Epithelial cell of prostate (primary cell): ENCODE measurements at regions not wholly inside any gene's neighbourhood (a gene's known extent, or its start where the extent isn't known, plus 50 kb on each side); places are given as distances from the start of the nearest gene placed in this dataset.
A peak's percentile ranks its signal among the peaks of the same experiment; 100 is the strongest.

ENCODE experiments used
- DNase-seq: peaks from one replicate; pipeline ENCODE4 v3.0.0-alpha.2; 2011; ENCODE audit warnings: low read depth, low spot score
- H3K27ac ChIP-seq: fragments of 450-650 bp; 2 replicates; pipeline ENCODE4 v1.5.1; 2017; ENCODE audit warnings: mild to moderate bottlenecking

DNA sequence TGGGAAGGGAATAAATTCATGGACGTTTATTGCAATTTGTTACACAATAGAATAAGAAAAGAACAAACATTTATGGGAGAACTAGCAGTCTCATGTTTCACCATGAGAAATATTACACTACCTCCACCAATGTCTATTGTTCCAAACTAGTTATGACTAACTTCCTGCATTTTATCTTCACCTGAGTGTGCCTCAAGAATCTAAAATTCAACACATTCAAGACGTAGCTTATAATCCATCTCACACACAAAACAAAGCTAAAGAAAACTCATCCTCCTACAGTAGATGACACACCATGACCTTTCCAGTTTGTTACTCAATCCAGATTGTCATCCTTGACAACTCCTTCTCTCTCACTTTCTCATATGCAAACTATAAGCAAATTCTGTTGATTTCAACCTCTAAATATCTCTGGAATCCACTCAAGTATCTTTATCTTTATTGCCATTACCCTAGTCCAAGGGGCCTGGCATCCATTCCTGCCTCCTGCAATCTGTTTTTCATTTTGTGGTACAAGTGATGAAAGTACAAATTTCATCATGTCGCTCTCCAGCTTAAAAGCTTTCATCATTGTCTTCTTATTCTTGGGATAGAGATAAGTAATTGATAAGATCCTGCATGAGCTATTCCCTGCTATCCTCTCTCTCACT lies 229.9 kb downstream of the NR2F2 start:
- no peak for DNase-seq
- no peak overlapping the region for H3K27ac ChIP-seq

DNA sequence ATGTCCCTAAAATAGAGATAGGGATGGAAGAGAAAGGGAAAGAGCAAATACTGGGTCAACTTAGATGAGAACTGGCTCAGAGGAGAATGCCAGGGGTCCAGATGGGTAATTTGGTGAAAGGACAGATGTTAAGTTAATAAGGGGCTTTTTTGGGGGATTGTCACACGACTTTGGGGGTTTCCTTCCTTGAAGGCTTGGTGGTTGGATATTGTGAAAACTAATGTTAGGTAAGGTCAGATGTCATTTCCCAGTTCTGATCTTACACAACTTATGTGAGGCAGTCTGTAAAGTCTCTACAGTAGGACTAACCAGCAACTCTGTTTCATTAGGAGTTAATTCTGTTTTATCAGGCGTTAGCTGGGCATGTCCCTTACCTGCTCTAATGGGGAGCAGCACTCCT lies 231.1 kb downstream of the NR2F2 start:
- no peak overlapping the region for H3K27ac ChIP-seq
- DNase-seq = no peak

DNA sequence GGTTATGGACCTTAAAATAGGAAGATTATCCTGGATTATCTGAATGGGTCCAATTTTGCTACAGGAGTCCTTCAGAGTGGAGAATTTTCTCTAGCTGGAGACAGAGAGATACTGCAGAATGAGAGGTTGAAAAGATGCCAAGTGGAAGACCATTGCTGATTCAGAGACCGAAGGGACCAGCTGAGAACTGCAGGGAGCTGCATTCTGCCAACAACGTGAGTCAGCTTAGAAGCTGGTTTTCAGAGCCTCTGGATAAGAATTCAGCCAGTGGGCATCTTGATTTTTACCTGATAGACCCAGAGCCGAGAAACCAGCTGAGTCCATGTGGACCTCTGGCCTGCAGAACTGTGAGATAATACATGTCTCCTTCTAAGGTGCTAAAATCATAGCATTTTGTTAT lies 234.0 kb downstream of the NR2F2 start:
- H3K27ac ChIP-seq = no peak overlapping the region
- DNase-seq = no peak

- no peak overlapping the region for H3K27ac ChIP-seq
- peak; percentile 26 for DNase-seq
Measured at GRCh38 chr15:96565266-96565665, 234.8 kb downstream of the NR2F2 start.

- DNase-seq = no peak
- no peak overlapping the region for H3K27ac ChIP-seq
Measured at GRCh38 chr15:96574782-96575181, 244.3 kb downstream of the NR2F2 start.

- no peak for DNase-seq
Measured at GRCh38 chr15:96576596-96576995, 246.1 kb downstream of the NR2F2 start.

DNA sequence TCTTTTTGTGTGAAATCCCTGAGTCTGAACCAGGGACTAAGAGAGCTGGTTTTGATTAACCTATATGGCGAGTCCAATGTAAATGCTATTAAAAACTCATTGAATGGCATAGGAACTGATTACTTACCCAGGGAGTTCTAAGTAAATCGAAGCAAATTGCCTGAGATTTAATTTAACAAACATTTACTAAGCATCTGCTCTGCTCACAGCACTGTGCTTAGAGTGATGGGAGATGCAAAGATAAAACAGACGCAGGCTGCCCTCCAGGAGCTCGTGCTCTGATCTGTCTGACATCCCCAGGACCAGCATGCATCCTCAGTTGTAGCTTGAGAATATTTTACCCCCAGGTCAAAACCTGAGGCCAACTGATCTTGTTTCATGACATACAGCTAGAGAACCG lies 247.9 kb downstream of the NR2F2 start:
- no peak for DNase-seq
- no peak overlapping the region for H3K27ac ChIP-seq

More at GRCh38 chr15:96576596-96576995, 246.1 kb downstream of the NR2F2 start:
- no peak overlapping the region for H3K27ac ChIP-seq

DNA sequence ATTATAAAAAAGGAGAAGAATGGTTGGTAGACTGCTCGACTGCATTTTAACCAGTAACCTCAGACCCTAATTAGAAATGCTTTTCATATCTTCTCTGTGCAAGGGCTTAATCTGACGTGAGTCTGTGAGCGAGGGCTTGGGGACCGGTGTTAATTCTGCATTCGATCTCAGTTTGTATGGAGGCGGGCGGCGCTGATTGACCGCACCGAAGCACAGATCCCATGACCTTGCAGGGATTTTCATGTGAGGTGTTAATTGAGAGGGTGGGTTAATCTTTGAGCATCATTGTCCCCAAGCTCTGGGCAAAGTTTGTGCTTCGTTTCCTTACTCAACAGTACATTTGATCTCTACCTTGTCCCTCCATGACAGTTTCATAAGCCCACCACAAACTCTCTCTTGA lies 250.9 kb downstream of the NR2F2 start:
- H3K27ac ChIP-seq = no peak overlapping the region
- DNase-seq = no peak

GRCh38 chr15:96582473-96582872 lies 252.0 kb downstream of the NR2F2 start:
- H3K27ac ChIP-seq = no peak overlapping the region
- DNase-seq = no peak

DNA sequence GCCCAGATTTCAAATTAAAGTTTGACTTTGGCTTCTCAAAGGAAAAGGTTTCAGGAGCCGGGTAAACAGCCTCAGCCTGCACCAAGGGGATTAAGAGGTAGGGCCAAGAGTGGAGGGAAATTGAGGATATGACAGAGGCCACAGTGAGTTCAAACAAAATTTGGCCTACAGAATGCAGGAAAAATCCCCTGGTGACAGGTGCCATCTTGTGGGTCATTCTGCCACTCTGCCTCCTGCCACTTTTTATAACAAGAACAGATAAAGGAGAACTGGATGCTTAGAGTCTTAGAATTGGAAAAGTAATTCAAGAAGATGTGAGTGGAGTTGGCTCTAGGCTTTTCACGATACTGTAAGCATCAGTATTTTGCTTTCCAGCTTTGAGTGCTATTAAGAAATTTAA lies 253.2 kb downstream of the NR2F2 start:
- H3K27ac ChIP-seq = no peak overlapping the region
- no peak for DNase-seq

GRCh38 chr15:96585484-96586386 lies 255.2 kb downstream of the NR2F2 start:
- no peak for DNase-seq
- no peak overlapping the region for H3K27ac ChIP-seq

- DNase-seq = no peak
- no peak overlapping the region for H3K27ac ChIP-seq
Measured at GRCh38 chr15:96586901-96587300, 256.4 kb downstream of the NR2F2 start.

DNA sequence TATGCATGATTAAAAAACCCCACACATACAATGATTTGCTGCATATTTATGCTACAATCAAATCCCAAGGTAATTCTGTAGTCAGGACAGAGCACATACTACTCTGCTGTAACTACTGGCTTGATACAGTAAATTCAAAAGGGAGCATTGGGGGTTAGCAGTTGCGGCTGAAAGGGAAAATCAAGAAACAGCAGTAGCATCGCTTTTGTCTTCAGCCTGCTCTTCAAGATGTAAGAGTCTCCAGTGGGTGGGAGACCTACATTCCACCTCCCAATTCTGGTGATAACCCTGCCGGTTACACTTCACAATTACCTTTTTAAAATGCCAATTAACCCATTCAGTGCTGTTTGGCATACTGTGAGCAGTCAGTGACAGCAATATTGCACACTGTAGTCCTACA lies 259.4 kb downstream of the NR2F2 start:
- no peak overlapping the region for H3K27ac ChIP-seq
- no peak for DNase-seq

GRCh38 chr15:96593735-96594134 lies 263.2 kb downstream of the NR2F2 start:
- no peak overlapping the region for H3K27ac ChIP-seq
- DNase-seq = no peak

DNA sequence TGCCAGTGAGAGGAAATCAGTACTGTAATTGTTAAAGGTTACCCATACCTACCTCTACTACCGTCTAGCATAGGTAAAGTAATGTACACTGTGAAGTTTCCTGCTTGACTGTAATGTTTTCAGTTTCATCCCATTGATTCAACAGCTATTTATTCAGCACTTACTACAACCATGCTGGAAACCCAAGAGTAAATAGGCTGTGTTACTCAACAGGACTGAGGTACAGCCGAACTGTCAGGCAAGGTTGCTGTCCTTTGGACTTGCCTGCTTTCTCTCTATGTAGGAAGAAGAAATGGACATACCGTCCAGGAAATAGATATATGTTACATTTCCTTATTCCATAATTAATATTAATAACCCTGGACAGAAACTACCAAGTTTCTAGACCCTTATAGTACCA lies 265.5 kb downstream of the NR2F2 start:
- H3K27ac ChIP-seq = no peak overlapping the region
- DNase-seq = no peak

- H3K27ac ChIP-seq = no peak overlapping the region
- DNase-seq = no peak
Measured at GRCh38 chr15:96598514-96598913, 268.0 kb downstream of the NR2F2 start.

DNA sequence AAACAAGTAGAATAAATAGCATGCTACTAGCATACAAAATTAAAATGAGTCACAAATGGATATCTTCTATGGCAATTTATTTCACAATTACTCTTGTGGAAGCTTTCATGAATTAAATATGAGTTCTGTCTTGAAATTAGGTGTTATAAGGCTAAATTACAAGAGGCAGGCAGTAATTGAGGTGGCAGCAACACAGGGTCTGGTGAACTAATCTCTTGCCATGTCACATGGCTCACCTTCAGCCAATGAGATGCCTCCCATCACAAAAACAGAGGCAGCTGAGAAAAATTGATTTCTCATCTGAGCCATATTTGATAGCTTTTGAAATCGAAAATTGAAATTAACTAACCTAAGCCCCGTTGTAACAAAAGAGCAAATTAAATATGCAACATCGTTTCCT lies 268.8 kb downstream of the NR2F2 start:
- no peak overlapping the region for H3K27ac ChIP-seq
- no peak for DNase-seq

DNA sequence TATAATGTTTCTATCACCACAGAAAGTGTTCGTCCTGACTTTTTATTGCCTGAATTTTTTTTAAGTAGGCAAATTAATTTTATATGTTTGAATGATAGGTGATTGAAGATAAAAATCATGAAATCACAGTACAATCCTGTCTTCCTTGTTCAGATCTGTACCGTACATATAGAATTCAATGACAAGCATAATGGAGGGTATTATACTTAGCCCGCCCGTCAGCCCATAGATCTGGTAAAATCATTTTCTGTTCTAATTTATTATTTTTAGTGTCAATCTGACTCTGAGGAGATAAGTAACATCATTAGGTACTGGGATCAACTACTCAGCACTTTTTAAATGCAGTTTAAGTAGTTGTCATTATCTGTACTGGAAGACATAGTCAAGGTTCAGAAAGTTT lies 269.9 kb downstream of the NR2F2 start:
- no peak for DNase-seq
- no peak overlapping the region for H3K27ac ChIP-seq

GRCh38 chr15:96606617-96607016 lies 276.1 kb downstream of the NR2F2 start:
- H3K27ac ChIP-seq = no peak overlapping the region
- DNase-seq = no peak

GRCh38 chr15:96610757-96611156 lies 280.3 kb downstream of the NR2F2 start:
- H3K27ac ChIP-seq = no peak overlapping the region
- no peak for DNase-seq

GRCh38 chr15:96612917-96613316 lies 282.4 kb downstream of the NR2F2 start:
- no peak overlapping the region for H3K27ac ChIP-seq
- DNase-seq = no peak

DNA sequence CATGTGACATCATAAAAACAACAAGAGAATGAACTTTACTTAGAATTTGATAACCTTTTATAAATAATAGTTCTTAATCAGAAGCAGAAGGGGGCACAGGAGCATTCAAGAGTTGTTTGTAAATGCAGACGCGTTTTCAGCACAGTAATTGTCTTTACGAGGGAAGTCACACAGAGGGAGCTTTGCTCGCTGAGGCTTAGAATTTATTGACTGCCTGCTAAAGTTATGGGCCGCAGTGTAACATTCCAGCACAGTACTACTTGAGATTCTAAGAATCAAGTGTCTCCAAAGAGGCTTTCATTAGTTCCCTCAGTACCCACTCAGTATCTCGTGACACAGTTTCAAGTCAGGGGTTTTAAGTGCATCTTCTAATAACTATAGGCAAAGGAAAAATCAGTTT lies 288.7 kb downstream of the NR2F2 start:
- H3K27ac ChIP-seq = no peak overlapping the region
- DNase-seq = no peak
